ENCODE measurements at regions not wholly inside any gene's neighbourhood (a gene's known extent, or its start where the extent isn't known, plus 50 kb on each side); places are given as distances from the start of the nearest gene placed in this dataset.
"Not testable (repeated sequence)": the region's sequence is repeated elsewhere in the genome, so short reads cannot be mapped to it uniquely, and the experiment has no call there.

DNA sequence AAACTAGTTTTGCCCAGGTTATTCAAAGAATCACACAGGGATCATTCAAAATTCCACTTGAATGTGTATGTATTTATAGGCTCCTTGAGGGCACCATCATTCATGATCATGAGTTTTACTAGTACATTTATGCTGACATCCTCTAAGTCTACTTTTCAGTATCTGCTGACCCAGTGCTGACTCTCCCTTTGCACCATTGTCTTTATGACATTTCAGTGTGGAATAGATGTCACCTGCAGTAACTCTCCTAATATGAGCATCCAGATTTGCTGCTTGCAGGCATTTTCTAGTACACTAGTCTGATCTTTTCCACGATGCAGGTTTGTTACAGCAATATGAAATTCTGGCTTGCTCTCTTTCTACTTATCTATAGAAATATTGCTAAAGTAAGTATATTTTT lies 1603.5 kb downstream of the SI start:
- no peak for DNase-seq (ENCODE audit: low read depth, low spot score)

DNA sequence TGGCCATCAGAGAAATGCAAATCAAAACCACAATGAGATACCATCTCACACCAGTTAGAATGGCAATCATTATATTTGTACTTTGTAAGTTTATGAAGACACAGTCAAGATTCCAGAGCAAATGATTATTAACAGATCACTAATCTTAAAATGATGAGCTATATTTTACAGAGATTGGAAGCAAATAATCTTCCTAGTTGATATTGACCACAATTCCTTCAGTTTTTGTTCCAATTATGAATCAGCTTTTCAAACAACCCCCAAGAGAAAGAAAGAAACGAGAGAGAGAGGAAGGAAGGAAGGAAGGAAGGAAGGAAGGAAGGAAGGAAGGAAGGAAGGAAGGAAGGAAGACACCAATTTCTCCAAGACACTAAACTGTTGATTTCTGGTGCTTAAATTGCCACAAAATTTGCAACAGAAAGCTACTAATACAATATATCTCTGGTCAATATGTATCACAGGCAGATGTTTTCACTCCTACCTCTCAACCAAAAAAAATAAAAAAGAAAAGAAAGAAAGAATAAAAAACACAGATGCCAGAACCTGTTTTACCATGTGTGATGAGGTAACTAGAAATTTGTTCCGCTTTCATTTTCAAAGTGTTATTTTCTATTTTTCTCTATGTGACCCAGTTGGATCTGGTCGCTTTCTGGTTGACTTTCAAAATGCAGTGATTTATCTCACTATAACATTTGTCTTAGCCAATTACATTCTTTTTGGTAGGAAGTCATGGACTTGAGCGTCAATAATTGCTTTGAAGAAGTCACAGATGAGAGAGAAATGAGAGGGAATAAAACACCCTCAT lies 1609.6 kb downstream of the SI start:
- DNase-seq (ENCODE audit: low read depth, low spot score): no peak

DNA sequence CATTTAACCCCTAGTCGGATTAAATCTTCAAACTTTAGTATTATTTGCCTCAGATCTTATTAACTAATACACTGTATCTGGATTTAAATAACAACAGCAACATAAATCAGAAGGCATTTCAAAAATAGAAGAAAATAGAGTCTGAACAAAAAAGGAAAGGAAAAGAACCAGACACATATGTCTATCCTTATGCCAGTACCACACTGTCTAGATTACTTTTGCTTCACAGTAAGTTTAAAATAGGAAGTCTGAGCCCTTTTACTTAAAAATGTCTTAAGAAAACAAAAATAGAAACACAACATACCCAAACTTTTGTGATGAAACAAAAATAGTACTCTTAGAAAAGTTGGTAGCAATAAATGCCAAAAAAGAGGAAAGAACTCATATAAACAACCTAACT lies 1615.8 kb downstream of the SI start:
- DNase-seq (ENCODE audit: low read depth, low spot score): no peak

DNA sequence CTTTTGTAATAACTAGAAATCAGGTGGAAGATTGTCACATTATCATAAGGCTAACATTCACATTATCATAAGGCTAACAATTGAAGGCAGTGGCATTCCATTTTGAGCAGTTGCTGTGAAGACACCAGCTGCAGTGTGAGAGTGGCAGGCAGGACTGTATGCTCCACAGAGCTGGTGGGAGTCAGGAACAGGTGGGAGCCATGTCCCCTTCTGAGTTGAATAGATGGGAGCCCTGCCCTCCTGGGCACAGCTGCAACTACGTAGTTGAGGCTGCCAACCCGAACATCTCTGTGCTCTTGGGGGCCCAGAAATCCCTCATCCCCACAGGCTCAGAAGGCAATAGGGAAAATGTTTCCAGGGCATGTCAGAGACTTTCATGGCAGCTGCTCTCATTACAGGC lies 1627.6 kb downstream of the SI start:
- no peak for DNase-seq (ENCODE audit: low read depth, low spot score)

DNA sequence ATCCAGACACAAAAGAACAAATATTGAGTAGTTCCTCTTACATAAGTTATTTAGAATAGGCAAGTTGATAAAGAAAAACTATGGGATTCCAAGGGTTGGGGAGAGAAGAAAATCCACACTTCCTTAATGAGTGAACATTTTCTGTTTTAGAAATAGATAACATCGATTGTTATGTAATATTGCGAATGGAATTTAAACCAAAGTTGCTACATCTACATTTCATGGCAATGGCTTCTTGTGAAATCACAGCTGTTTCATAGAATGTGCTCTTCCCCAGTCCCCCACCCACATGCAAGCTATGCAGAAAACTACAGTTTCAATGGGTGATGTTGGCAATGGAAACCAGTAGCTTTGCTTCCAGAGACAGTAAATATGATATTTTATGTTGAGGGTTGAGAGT lies 1639.5 kb downstream of the SI start:
- no peak for DNase-seq (ENCODE audit: low read depth, low spot score)

DNA sequence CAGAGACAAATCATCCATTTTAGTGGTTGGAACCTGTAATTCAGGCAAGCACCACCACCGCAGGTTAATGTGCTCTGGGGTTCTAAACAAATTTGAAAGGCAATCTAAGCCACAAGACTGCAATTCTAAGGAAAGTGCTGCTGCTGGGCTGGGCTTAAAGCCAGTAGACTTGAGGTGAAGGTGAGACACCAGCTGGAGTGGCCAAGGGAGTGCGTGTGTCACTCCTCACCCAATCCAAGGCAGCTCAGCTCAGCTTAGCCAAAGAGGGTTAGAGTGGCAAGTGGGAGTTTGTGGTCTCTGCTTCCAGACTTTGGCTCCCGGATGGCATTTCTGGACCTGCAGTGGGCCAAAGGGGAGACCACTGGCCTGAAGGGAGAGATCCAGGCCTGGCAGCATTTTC lies 1655.6 kb downstream of the SI start:
- no peak for DNase-seq (ENCODE audit: low read depth, low spot score)

DNA sequence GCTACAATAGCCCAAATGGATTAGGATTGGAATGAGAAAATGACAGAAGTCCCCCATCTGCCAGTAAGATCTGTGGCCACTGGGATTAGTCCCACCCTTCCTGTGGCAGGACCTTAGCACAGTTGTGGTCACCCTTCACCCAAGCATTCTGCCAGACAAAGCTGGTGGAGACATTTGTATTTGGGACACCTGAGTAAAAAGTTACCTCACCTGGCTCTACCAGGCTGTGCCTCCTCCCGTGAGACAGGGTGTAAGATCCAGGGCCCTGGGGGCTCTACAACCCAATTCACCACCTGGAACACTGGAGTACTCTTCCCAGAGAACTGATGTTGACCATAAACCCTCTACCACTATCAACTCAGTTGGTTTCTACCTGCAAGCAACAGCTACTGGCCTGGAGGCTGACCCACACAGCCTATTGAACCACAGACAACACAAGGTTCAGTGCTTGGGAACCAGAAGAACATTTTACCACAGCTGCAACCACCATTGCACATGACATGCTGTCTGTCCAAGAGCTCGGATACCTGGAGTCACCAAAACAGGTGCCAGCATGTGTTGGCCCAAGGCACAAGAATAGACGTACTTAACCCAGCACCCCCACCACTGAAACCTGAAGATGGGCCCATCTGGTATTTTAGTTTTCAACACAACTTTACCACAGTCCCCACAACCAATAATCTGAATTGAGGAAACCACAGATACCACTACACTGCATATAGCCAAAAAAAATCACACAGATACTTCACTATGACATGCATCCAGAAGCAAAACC lies 1686.7 kb downstream of the SI start:
- no peak for DNase-seq (ENCODE audit: low read depth, low spot score)

DNA sequence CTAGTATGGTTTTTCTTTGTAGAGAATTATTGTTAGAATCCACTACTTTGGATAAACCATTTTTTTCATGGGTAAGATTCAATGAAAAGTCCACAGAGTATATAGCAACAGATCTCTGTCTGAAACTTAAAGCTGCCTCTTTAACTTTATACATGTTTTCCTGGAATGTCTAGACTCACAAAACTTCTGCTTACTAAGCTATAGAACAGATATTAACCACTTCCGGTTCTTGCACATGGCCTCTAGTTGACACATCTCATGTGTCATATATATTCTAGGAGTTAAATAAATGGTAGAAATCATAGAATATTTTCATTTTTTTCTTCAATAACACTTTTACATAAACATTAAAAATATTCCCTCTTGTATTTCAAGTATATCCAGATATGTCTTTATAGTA lies 1693.9 kb downstream of the SI start:
- DNase-seq (ENCODE audit: low read depth, low spot score): no peak

DNA sequence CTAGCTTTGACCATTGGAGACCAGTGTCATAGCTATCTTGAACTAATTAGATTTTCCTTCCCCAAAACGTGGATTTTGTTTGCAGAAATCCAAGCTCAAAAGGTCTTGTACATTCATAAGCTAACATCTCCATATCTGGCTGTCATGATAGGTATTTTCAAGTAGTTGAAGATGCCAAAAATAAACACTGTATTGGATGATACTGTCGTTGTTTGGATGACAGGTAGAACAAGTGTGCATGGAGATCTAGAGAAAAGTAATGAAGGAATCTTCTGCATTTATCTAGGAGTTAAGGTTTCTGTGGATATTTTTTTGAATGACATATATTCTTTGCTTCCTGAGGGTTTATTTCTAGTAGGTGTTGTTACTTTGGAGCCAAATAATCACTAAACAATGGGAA lies 1696.1 kb downstream of the SI start:
- no peak for DNase-seq (ENCODE audit: low read depth, low spot score)

DNA sequence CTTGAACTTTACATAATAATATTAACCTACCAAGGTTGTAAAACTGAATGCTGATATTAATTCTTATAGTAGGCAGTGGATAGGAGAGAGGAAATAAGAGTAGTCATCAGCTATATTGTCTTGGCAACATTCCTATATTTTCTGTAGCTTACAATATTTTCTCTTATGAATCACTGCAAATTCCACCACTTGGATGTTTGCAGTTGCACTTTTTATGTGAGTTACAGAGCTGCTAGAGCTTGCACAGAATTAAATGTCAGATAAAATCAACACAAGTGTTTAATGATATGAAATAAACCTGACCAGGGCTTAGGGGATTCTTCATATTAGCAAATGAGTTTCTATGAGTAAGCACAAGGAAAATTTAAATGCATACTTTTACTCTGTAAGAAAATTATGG lies 1710.1 kb downstream of the SI start:
- no peak for DNase-seq (ENCODE audit: low read depth, low spot score)

DNA sequence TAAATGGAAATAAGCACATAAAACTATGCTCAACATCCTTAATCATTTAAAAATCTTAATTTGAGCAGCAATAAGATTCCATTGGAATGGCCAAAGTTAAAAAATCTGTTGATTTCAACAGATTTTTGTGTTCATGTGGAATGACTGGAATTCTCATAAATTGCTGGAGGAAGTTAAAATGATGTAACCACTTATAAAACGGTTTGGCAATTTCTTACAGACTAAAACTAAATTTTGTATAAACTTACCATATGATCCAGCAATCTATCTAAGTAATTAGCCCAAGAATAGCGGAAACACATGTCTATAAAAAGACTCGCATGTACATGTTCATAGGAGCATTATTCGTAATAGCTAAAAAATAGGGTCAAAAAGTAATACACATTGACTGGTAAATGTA lies 1713.6 kb downstream of the SI start:
- DNase-seq (ENCODE audit: low read depth, low spot score): no peak

DNA sequence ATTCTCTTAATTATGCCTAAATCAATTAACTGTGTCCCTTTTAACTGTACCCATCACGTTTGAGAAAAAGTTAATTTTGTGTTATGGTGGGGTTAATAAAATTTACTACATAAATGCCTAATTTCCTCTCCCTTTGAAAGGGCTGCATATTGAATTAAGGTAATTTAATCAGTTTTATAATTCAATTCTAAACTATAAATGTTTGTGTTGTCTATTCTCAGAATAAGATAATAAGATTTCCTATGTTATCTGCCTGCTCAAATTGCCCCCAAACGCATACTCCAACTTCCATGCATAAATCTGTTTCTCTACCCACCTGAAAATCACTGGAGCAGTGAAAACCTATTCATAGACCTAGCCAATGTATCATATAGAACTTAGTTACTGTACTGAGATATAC lies 1716.1 kb downstream of the SI start:
- DNase-seq (ENCODE audit: low read depth, low spot score): no peak

DNA sequence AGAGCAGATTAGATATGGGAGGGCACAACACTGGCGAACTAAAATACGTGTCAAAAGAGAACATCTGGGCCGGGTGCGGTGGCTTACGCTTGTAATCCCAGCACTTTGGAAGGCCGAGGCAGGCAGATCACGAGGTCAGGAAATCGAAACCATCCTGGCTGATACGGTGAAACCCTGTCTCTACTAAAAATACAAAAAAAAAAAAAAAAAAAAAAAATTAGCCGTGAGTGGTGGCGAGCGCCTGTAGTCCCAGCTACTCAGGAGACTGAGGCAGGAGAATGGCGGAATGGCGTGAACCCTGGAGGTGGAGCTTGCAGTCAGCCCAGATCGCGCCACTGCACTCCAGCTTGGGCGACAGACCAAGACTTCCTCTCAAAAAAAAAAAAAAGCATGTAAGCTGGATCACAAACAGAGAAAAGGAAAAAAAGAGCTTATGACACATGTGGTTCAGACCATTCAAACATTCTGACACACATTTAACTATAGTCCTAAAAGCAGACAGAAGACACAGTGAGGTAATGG lies 1716.9 kb downstream of the SI start:
- DNase-seq (ENCODE audit: low read depth, low spot score): not testable (repeated sequence)

DNA sequence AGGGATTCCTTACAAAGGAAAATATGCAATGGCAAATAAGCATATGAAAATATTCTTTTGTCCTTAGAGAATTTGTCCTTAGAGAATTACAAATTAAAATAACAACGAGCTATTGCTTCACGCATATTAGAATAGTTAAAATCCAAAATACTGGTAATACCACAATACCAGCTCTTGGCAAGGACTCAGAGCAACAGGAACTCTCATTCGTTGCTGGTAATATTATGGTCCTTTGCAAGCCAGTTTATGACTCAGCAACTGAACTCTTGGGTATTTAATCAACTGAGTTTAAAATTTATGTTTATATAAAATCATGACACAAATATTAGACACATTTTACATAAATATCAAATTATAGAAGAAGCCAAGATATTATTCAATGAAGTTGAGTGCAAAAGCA lies 1730.4 kb downstream of the SI start:
- no peak for DNase-seq (ENCODE audit: low read depth, low spot score)

DNA sequence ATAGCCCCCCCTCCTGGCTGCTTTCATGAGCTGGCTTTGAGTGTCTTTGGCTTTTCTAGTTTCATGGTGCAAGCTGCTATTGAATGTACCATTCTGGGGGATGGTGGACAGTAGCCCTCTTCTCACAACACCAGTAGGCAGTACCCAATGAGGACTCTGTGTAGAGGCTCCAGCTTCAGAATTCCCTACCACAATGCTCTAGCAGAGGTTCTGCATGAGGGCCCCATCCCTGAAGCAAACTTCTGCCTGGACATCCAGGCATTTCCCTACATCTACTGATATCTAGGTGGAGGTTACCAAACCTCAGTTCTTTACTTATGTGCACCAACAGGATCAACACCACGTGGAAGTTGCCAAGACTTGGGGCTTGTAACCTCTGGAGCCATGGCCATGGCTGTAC lies 1742.9 kb downstream of the SI start:
- DNase-seq (ENCODE audit: low read depth, low spot score): no peak

DNA sequence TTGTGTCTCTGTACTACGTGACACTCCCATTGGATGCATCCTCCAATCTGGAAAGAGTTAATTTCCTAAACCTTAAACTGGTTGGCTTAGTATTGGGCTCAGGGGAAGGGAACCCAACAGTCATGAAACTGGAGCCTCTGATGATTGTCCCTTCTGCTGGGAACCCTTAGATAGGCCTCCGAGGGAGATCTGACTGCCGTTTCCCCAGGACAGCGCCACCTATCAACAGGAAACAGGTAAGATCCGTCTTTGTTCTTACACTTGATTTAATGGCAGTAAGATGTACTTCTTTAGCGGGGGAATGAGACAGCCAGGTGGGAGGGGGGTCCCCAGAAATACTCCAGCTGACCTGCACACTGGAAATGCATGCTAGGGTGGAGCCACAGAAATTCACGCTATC lies 1749.6 kb downstream of the SI start:
- no peak for DNase-seq (ENCODE audit: low read depth, low spot score)

DNA sequence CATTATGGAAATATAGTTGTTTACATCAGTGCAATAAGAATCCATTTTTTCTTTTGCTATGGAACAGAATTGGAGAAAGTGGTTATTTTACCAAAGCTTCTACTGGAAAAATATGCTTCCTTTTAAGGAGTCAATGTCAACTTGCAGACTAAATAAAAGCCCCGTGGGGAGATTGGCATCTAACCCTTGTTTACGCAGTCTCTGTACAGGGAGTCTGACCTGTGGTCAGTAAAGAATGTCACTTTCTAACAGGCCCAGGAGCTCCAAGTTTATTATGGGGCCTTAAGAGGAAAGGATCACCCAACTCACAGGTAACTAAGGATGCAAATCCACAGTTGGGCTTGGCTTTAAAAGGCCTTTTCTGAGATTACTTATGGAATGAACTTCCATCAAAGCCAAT lies 1751.2 kb downstream of the SI start:
- DNase-seq (ENCODE audit: low read depth, low spot score): no peak

DNA sequence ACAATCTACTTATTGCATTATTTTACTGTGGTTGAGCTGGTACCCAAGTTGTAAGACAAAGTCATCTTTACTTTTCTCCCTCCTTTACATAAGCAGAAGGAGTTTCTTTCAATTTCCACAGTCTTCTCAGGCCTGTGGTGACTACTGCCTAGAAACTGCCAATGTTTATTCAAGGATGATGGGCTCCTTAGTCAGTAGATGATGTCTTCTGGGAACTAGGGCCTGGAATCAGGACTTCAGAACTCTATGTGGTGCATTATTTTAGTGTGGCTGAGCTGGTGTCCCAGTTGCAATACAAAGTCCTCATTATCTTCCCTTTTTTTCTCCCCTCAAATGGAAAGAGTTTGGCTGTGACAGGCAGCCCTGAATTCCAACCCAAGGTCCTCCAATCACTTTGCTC lies 1762.5 kb downstream of the SI start:
- no peak for DNase-seq (ENCODE audit: low read depth, low spot score)

DNA sequence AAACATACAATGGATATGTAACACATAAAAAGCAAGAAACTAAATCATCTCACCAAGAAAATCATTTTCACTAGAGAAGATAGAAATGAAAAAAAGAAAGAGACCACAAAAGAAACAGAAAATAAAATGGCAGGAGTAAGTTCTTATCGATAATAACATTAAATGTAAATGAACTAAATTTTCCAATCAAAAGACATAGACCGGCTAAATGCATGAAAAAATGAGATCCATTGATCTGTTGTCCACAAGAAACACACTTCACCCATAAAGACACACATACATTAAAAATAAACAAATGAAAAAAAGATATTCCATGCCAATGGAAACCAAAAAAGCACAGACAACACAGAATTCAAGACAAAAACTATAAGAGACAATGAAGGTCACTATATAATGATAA lies 1771.9 kb downstream of the SI start:
- no peak for DNase-seq (ENCODE audit: low read depth, low spot score)

DNA sequence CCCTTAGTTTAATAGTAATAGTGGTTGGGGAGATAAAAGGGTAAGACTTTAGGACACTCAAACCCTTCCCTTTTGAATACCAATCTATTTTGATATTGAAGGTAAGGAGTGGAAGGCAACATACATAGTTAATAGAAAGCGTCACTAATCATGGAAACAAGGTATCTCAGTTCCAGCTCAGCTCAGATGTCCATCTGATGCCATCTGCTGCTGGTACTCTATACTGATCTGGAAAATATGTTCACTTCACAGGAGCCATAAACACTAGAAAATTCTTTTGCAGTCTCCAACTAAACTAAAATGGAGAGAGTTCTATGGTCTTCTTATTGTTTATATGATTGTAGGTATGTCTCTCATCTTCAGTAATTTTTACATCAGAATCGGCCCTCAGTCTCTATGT lies 1777.1 kb downstream of the OTOL1 start:
- DNase-seq (ENCODE audit: low read depth, low spot score): no peak

DNA sequence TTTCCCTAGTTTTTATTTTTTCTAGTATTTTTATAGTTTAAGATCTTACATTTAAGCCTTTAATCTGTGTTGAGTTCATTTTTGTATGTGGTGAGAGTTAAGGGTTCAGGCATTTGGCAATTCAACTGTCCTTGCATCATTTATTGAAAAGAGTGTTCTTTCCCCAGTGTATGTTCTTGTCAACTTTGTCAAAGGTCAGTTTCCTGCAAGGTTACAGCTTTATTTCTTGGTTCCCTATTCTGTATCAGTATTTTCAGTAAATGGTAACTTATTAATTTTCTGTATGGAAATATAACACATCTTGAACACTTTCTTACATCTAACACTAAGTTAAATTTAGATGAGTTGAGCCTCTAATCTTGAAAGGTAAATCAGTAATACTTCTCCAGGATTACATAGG lies 1770.1 kb downstream of the OTOL1 start:
- DNase-seq (ENCODE audit: low read depth, low spot score): no peak

DNA sequence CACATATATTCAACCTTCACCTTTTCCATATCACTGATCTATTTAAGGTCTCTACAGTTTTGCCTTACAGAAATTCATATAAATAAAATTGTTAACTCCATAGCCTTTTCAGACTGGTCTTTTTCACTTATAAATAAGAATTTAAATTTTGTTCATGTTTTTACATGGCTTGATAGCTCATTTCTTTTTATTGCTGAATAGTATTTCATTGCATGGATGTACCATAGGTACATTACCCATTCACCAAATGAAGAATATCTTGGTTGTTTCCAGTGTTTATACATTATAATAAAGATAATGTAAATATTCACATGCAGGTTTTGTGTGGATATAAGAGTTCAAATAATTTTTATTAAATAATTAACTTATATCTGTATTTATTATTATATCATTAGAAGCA lies 1765.0 kb downstream of the OTOL1 start:
- no peak for DNase-seq (ENCODE audit: low read depth, low spot score)

DNA sequence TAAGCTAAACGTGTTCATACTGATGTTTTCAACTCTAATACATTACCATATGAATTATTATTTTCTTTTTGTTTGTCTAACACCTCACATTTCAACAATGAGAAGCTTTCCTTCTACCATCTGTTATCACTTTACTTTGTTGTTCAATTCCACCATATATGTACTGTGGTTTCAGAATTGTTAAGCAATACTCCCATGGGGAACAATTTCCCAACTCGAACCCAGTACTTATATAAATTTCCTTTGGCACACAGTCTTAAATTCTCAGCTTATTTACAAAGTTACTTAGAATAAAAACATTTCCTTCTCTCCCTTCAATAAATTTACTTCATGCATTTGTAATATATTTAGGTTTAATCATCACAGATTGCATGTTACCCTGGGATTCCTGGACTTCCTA lies 1764.4 kb downstream of the OTOL1 start:
- no peak for DNase-seq (ENCODE audit: low read depth, low spot score)
